HEK293 (cell line): ENCODE measurements at regions not wholly inside any gene's neighbourhood (a gene's known extent, or its start where the extent isn't known, plus 50 kb on each side); places are given as distances from the start of the nearest gene placed in this dataset.

Experiments used
- GFI1B ChIP-seq: fragments of 450-650 bp; formaldehyde crosslinking; IDR thresholded peaks from 2 replicates; pipeline ENCODE4 v1.5.1; 2016; ENCODE audit warnings: missing biosample characterization, missing genetic modification characterization
- ZFP37 ChIP-seq: fragments of 450-650 bp; formaldehyde crosslinking; IDR thresholded peaks from 2 replicates; pipeline ENCODE4 v1.5.1; 2016; ENCODE audit warnings: missing biosample characterization, missing genetic modification characterization
- TF ChIP-seq, protein P1 (sequence below): fragments of 450-650 bp; formaldehyde crosslinking; IDR thresholded peaks from 2 replicates; pipeline ENCODE4 v1.5.1; 2016; ENCODE audit warnings: missing biosample characterization, missing genetic modification characterization

- TF ChIP-seq, protein P1, sequence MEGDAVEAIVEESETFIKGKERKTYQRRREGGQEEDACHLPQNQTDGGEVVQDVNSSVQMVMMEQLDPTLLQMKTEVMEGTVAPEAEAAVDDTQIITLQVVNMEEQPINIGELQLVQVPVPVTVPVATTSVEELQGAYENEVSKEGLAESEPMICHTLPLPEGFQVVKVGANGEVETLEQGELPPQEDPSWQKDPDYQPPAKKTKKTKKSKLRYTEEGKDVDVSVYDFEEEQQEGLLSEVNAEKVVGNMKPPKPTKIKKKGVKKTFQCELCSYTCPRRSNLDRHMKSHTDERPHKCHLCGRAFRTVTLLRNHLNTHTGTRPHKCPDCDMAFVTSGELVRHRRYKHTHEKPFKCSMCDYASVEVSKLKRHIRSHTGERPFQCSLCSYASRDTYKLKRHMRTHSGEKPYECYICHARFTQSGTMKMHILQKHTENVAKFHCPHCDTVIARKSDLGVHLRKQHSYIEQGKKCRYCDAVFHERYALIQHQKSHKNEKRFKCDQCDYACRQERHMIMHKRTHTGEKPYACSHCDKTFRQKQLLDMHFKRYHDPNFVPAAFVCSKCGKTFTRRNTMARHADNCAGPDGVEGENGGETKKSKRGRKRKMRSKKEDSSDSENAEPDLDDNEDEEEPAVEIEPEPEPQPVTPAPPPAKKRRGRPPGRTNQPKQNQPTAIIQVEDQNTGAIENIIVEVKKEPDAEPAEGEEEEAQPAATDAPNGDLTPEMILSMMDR = no peak
- TF ChIP-seq GFI1B (tag by site-specific recombination) (no peak), ZFP37 (no peak)
Observed at GRCh38 chr1:189986516-189986915, 491.1 kb downstream of the BRINP3 start.
